HEK293 (cell line): ENCODE measurements at regions not wholly inside any gene's neighbourhood (a gene's known extent, or its start where the extent isn't known, plus 50 kb on each side); places are given as distances from the start of the nearest gene placed in this dataset.

Source experiments
- CTCF ChIA-PET: fragments of 350-600 bp; formaldehyde crosslinking; extraction: SDS; loops from one replicate; lab custom pipeline; 2021; ENCODE audit warnings: antibody characterized with exemption; lab: Yijun Ruan, JAX
- POLR2A ChIA-PET: fragments of 300-600 bp; formaldehyde crosslinking; extraction: SDS; loops from one replicate; lab custom pipeline; 2020; ENCODE audit warnings: antibody characterized with exemption, inconsistent platforms; lab: Yijun Ruan, JAX
- H3K27ac ChIP-seq: fragments of 200-500 bp; sonication (Bioruptor generic); 2 replicates; pipeline ENCODE4 v1.5.1; 2014; ENCODE audit warnings: low read depth, low read length, control low read depth, inconsistent platforms; ENCODE audit errors: extremely low read depth
- H3K36me3 ChIP-seq, 2 experiments: fragments of 200-500 bp in 1 of 2; sonication (Bioruptor generic) in 1 of 2; 1 replicate in 1 of 2; 2 replicates in 1 of 2; pipeline ENCODE4 v1.5.1; 2014 to 2017; ENCODE audit warnings: inconsistent platforms in 2 of 2, low read length in 2 of 2; ENCODE audit not compliant: control insufficient read depth in 2 of 2, insufficient read depth in 1 of 2
- H3K4me1 ChIP-seq: fragments of 200-500 bp; sonication (Bioruptor generic); 2 replicates; pipeline ENCODE4 v1.5.1; 2014; ENCODE audit warnings: mild to moderate bottlenecking, low read length, inconsistent platforms; ENCODE audit not compliant: control insufficient read depth, insufficient read depth
- H3K4me3 ChIP-seq: 2 replicates; pipeline ENCODE4 v1.5.1; 2011; ENCODE audit warnings: low read depth, mild to moderate bottlenecking, control low read depth, low read length, moderate library complexity
- H3K9me3 ChIP-seq: fragments of 200-500 bp; sonication (Bioruptor generic); 2 replicates; pipeline ENCODE4 v1.5.1; 2014; ENCODE audit warnings: low read depth, low read length, inconsistent platforms; ENCODE audit not compliant: control insufficient read depth, insufficient read depth
- KLF1 ChIP-seq: fragments of 450-650 bp; formaldehyde crosslinking; IDR thresholded peaks from 2 replicates; pipeline ENCODE4 v1.5.1; 2016; ENCODE audit warnings: missing biosample characterization, missing genetic modification characterization
- KLF9 ChIP-seq: fragments of 450-650 bp; formaldehyde crosslinking; IDR thresholded peaks from 2 replicates; pipeline ENCODE4 v1.5.1; 2016; ENCODE audit warnings: missing biosample characterization, missing genetic modification characterization, low read depth
- OSR2 ChIP-seq: fragments of 450-650 bp; formaldehyde crosslinking; IDR thresholded peaks from 2 replicates; pipeline ENCODE4 v1.5.1; 2016; ENCODE audit warnings: missing biosample characterization, missing genetic modification characterization
- YY2 ChIP-seq: fragments of 450-650 bp; formaldehyde crosslinking; IDR thresholded peaks from 2 replicates; pipeline ENCODE4 v1.5.1; 2016; ENCODE audit warnings: missing biosample characterization, missing genetic modification characterization
- ZBTB44 ChIP-seq: fragments of 450-650 bp; IDR thresholded peaks from 2 replicates; pipeline ENCODE4 v1.5.1; 2018; ENCODE audit warnings: missing biosample characterization, mild to moderate bottlenecking, missing genetic modification characterization
- ZBTB48 ChIP-seq: fragments of 450-650 bp; formaldehyde crosslinking; IDR thresholded peaks from 2 replicates; pipeline ENCODE4 v1.5.1; 2016; ENCODE audit warnings: missing biosample characterization, missing genetic modification characterization
- ZBTB7A ChIP-seq: fragments of 450-650 bp; formaldehyde crosslinking; IDR thresholded peaks from 2 replicates; pipeline ENCODE4 v1.5.1; 2016; ENCODE audit warnings: low read depth, missing biosample characterization, missing genetic modification characterization
- ZNF133 ChIP-seq: fragments of 450-650 bp; formaldehyde crosslinking; IDR thresholded peaks from 2 replicates; pipeline ENCODE4 v1.5.1; 2016; ENCODE audit warnings: missing biosample characterization, missing genetic modification characterization
- ZNF175 ChIP-seq: fragments of 450-650 bp; formaldehyde crosslinking; IDR thresholded peaks from 2 replicates; pipeline ENCODE4 v1.5.1; 2016; ENCODE audit warnings: missing biosample characterization, missing genetic modification characterization
- ZNF19 ChIP-seq: fragments of 450-650 bp; formaldehyde crosslinking; IDR thresholded peaks from 2 replicates; pipeline ENCODE4; 2016; ENCODE audit warnings: missing biosample characterization, missing genetic modification characterization, low read depth
- ZNF24 ChIP-seq: fragments of 450-650 bp; formaldehyde crosslinking; IDR thresholded peaks from 2 replicates; pipeline ENCODE4 v1.5.1; 2016; ENCODE audit warnings: missing biosample characterization, missing genetic modification characterization
- ZNF521 ChIP-seq: fragments of 450-650 bp; formaldehyde crosslinking; IDR thresholded peaks from 2 replicates; pipeline ENCODE4 v1.5.1; 2017; ENCODE audit warnings: missing biosample characterization, mild to moderate bottlenecking, missing genetic modification characterization
- ZNF555 ChIP-seq: fragments of 450-650 bp; formaldehyde crosslinking; conservative IDR thresholded peaks from 2 replicates; pipeline ENCODE4 v1.5.1; 2017; ENCODE audit warnings: missing biosample characterization, mild to moderate bottlenecking, missing genetic modification characterization, inconsistent platforms
- ZNF600 ChIP-seq: fragments of 450-650 bp; formaldehyde crosslinking; IDR thresholded peaks from 2 replicates; pipeline ENCODE4 v1.5.1; 2016; ENCODE audit warnings: missing biosample characterization, missing genetic modification characterization
- ZNF660 ChIP-seq: fragments of 450-650 bp; IDR thresholded peaks from 2 replicates; pipeline ENCODE4 v1.5.1; 2018; ENCODE audit warnings: missing biosample characterization, mild to moderate bottlenecking, missing genetic modification characterization
- ZNF664 ChIP-seq: fragments of 450-650 bp; formaldehyde crosslinking; IDR thresholded peaks from 2 replicates; pipeline ENCODE4 v1.5.1; 2016; ENCODE audit warnings: missing biosample characterization, missing genetic modification characterization
- ZNF843 ChIP-seq: fragments of 450-650 bp; formaldehyde crosslinking; IDR thresholded peaks from 2 replicates; pipeline ENCODE4 v1.5.1; 2016; ENCODE audit warnings: missing biosample characterization, missing genetic modification characterization
- TF ChIP-seq, protein P1 (sequence below): fragments of 450-650 bp; formaldehyde crosslinking; IDR thresholded peaks from 2 replicates; pipeline ENCODE4 v1.5.1; 2016; ENCODE audit warnings: missing biosample characterization, missing genetic modification characterization
- TF ChIP-seq, protein P2 (sequence below): fragments of 450-650 bp; formaldehyde crosslinking; IDR thresholded peaks from 2 replicates; pipeline ENCODE4 v1.5.1; 2016; ENCODE audit warnings: missing biosample characterization, missing genetic modification characterization, borderline replicate concordance
- TF ChIP-seq, protein P3 (sequence below): fragments of 450-650 bp; formaldehyde crosslinking; IDR thresholded peaks from 2 replicates; pipeline ENCODE4 v1.5.1; 2017; ENCODE audit warnings: missing biosample characterization, missing genetic modification characterization
- TF ChIP-seq, protein P4 (sequence below): fragments of 450-650 bp; formaldehyde crosslinking; conservative IDR thresholded peaks from 2 replicates; pipeline ENCODE4 v1.5.1; 2016; ENCODE audit warnings: low read depth, missing biosample characterization, missing genetic modification characterization

GRCh38 chr1:55597910-55598309 lies 382.7 kb upstream of the USP24 start:
- POLR2A ChIA-PET, result no interaction called here
- no peak overlapping the region for H3K4me3 ChIP-seq

GRCh38 chr1:55594701-55595100 lies 379.5 kb upstream of the USP24 start:
- no peaks in the 10 kb centered on the region for H3K4me1 ChIP-seq
- ChIA-PET POLR2A (no interaction called here), CTCF (no interaction called here)
- H3K27ac ChIP-seq, result no peak overlapping the region
- H3K4me3 ChIP-seq, result no peak overlapping the region
- H3K36me3 ChIP-seq, result no peaks in the 10 kb centered on the region
- no peaks in the 10 kb centered on the region for H3K9me3 ChIP-seq
- no peak for TF ChIP-seq ZBTB7A (tag by site-specific recombination)
- TF ChIP-seq ZNF521 (tag by site-specific recombination), result no peak
- TF ChIP-seq, protein P1, sequence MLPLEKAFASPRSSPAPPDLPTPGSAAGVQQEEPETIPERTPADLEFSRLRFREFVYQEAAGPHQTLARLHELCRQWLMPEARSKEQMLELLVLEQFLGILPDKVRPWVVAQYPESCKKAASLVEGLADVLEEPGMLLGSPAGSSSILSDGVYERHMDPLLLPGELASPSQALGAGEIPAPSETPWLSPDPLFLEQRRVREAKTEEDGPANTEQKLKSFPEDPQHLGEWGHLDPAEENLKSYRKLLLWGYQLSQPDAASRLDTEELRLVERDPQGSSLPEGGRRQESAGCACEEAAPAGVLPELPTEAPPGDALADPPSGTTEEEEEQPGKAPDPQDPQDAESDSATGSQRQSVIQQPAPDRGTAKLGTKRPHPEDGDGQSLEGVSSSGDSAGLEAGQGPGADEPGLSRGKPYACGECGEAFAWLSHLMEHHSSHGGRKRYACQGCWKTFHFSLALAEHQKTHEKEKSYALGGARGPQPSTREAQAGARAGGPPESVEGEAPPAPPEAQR (tag by site-specific recombination), result no peak
- no peak for TF ChIP-seq ZNF660
- no peak for TF ChIP-seq YY2 (tag by site-specific recombination)
- TF ChIP-seq, protein P2, sequence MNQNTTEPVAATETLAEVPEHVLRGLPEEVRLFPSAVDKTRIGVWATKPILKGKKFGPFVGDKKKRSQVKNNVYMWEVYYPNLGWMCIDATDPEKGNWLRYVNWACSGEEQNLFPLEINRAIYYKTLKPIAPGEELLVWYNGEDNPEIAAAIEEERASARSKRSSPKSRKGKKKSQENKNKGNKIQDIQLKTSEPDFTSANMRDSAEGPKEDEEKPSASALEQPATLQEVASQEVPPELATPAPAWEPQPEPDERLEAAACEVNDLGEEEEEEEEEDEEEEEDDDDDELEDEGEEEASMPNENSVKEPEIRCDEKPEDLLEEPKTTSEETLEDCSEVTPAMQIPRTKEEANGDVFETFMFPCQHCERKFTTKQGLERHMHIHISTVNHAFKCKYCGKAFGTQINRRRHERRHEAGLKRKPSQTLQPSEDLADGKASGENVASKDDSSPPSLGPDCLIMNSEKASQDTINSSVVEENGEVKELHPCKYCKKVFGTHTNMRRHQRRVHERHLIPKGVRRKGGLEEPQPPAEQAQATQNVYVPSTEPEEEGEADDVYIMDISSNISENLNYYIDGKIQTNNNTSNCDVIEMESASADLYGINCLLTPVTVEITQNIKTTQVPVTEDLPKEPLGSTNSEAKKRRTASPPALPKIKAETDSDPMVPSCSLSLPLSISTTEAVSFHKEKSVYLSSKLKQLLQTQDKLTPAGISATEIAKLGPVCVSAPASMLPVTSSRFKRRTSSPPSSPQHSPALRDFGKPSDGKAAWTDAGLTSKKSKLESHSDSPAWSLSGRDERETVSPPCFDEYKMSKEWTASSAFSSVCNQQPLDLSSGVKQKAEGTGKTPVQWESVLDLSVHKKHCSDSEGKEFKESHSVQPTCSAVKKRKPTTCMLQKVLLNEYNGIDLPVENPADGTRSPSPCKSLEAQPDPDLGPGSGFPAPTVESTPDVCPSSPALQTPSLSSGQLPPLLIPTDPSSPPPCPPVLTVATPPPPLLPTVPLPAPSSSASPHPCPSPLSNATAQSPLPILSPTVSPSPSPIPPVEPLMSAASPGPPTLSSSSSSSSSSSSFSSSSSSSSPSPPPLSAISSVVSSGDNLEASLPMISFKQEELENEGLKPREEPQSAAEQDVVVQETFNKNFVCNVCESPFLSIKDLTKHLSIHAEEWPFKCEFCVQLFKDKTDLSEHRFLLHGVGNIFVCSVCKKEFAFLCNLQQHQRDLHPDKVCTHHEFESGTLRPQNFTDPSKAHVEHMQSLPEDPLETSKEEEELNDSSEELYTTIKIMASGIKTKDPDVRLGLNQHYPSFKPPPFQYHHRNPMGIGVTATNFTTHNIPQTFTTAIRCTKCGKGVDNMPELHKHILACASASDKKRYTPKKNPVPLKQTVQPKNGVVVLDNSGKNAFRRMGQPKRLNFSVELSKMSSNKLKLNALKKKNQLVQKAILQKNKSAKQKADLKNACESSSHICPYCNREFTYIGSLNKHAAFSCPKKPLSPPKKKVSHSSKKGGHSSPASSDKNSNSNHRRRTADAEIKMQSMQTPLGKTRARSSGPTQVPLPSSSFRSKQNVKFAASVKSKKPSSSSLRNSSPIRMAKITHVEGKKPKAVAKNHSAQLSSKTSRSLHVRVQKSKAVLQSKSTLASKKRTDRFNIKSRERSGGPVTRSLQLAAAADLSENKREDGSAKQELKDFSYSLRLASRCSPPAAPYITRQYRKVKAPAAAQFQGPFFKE (tag by site-specific recombination), result no peak
- no peak for TF ChIP-seq ZNF600
- TF ChIP-seq, protein P3, sequence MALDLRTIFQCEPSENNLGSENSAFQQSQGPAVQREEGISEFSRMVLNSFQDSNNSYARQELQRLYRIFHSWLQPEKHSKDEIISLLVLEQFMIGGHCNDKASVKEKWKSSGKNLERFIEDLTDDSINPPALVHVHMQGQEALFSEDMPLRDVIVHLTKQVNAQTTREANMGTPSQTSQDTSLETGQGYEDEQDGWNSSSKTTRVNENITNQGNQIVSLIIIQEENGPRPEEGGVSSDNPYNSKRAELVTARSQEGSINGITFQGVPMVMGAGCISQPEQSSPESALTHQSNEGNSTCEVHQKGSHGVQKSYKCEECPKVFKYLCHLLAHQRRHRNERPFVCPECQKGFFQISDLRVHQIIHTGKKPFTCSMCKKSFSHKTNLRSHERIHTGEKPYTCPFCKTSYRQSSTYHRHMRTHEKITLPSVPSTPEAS (tag by site-specific recombination), result no peak
- no peak for TF ChIP-seq OSR2 (tag by site-specific recombination)

More at GRCh38 chr1:55597910-55598309, 382.7 kb upstream of the USP24 start:
- TF ChIP-seq ZNF664 (tag by site-specific recombination) (no peak), ZNF19 (tag by site-specific recombination) (no peak), ZNF555 (tag by site-specific recombination) (no peak), ZNF175 (tag by site-specific recombination) (no peak), KLF1 (tag by site-specific recombination) (no peak), ZNF24 (tag by site-specific recombination) (no peak), ZBTB44 (tag by site-specific recombination) (no peak), ZNF843 (no peak), KLF9 (tag by site-specific recombination) (no peak), ZNF133 (no peak), ZBTB48 (no peak)
- TF ChIP-seq, protein P4, sequence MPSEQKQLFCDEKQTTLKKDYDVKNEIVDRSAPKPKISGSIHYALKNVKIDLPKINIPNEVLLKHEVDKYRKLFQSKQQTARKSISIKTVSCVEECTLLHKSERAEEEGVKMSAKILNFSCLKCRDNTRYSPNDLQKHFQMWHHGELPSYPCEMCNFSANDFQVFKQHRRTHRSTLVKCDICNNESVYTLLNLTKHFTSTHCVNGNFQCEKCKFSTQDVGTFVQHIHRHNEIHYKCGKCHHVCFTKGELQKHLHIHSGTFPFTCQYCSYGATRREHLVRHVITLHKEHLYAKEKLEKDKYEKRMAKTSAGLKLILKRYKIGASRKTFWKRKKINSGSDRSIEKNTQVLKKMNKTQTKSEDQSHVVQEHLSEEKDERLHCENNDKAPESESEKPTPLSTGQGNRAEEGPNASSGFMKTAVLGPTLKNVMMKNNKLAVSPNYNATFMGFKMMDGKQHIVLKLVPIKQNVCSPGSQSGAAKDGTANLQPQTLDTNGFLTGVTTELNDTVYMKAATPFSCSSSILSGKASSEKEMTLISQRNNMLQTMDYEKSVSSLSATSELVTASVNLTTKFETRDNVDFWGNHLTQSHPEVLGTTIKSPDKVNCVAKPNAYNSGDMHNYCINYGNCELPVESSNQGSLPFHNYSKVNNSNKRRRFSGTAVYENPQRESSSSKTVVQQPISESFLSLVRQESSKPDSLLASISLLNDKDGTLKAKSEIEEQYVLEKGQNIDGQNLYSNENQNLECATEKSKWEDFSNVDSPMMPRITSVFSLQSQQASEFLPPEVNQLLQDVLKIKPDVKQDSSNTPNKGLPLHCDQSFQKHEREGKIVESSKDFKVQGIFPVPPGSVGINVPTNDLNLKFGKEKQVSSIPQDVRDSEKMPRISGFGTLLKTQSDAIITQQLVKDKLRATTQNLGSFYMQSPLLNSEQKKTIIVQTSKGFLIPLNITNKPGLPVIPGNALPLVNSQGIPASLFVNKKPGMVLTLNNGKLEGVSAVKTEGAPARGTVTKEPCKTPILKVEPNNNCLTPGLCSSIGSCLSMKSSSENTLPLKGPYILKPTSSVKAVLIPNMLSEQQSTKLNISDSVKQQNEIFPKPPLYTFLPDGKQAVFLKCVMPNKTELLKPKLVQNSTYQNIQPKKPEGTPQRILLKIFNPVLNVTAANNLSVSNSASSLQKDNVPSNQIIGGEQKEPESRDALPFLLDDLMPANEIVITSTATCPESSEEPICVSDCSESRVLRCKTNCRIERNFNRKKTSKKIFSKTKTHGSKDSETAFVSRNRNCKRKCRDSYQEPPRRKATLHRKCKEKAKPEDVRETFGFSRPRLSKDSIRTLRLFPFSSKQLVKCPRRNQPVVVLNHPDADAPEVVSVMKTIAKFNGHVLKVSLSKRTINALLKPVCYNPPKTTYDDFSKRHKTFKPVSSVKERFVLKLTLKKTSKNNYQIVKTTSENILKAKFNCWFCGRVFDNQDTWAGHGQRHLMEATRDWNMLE, result no peak
- TF ChIP-seq, all 188 proteins: peak for 0
- no peaks in the 10 kb centered on the region for H3K9me3 ChIP-seq
- no peak overlapping the region for H3K27ac ChIP-seq
- CTCF ChIA-PET, result no interaction called here
- H3K4me1 ChIP-seq, result no peaks in the 10 kb centered on the region
- no peaks in the 10 kb centered on the region for H3K36me3 ChIP-seq
